ENCODE measurements at regions not wholly inside any gene's neighbourhood (a gene's known extent, or its start where the extent isn't known, plus 50 kb on each side); places are given as distances from the start of the nearest gene placed in this dataset.
"Not testable (repeated sequence)": the region's sequence is repeated elsewhere in the genome, so short reads cannot be mapped to it uniquely, and the experiment has no call there.

GRCh38 chr5:17412760-17413671 lies 85.0 kb upstream of the TAF11L2 start:
- Histone ChIP-seq H3K4me2 (ENCODE audit: low read length) (peak overlapping the region; percentile 51), H3F3A (ENCODE audit: insufficient read depth, low read length) (no peaks in the 10 kb centered on the region), H3K4me1 (ENCODE audit: insufficient read depth, low read length, severe bottlenecking) (peaks cover 13% of the 10 kb centered on the region), H3K4me3 (ENCODE audit: low read depth, low read length, poor library complexity, severe bottlenecking) (peak overlapping the region; percentile 2), H3K36me3 (ENCODE audit: insufficient read depth, low read length) (no peaks in the 10 kb centered on the region), H3K27ac (ENCODE audit: low read depth, low read length, poor library complexity, severe bottlenecking) (no peak overlapping the region), H3K79me2 (ENCODE audit: insufficient read depth, low read length) (no peaks in the 10 kb centered on the region), H3K9ac (ENCODE audit: low read length) (no peak overlapping the region), H4K20me1 (ENCODE audit: insufficient read depth, low read length) (no peaks in the 10 kb centered on the region), H2AFZ (ENCODE audit: low read length) (no peak overlapping the region), H3K9me2 (ENCODE audit: low read depth, low read length) (no peaks in the 10 kb centered on the region), H3K9me3 (ENCODE audit: low read length) (no peaks in the 10 kb centered on the region), H3K27me3 (ENCODE audit: insufficient read depth, low read length) (no peaks in the 10 kb centered on the region)
- TF ChIP-seq CTCF (IDR thresholded peaks at IDR 0.05; ENCODE audit: low read length) (no peak), EZH2 (IDR thresholded peaks at IDR 0.05; ENCODE audit: borderline replicate concordance, low read length) (no peak)

GRCh38 chr5:17413691-17414090 lies 84.3 kb upstream of the TAF11L2 start:
- TF ChIP-seq EZH2 (IDR thresholded peaks at IDR 0.05; ENCODE audit: borderline replicate concordance, low read length), result no peak
- TF ChIP-seq CTCF (IDR thresholded peaks at IDR 0.05; ENCODE audit: low read length), result no peak
- Histone ChIP-seq H4K20me1 (ENCODE audit: insufficient read depth, low read length) (no peaks in the 10 kb centered on the region), H3K9me3 (ENCODE audit: low read length) (no peaks in the 10 kb centered on the region), H2AFZ (ENCODE audit: low read length) (no peak overlapping the region), H3F3A (ENCODE audit: insufficient read depth, low read length) (no peaks in the 10 kb centered on the region), H3K79me2 (ENCODE audit: insufficient read depth, low read length) (no peaks in the 10 kb centered on the region), H3K4me3 (ENCODE audit: low read depth, low read length, poor library complexity, severe bottlenecking) (no peak overlapping the region), H3K27ac (ENCODE audit: low read depth, low read length, poor library complexity, severe bottlenecking) (no peak overlapping the region), H3K4me1 (ENCODE audit: insufficient read depth, low read length, severe bottlenecking) (peaks cover 13% of the 10 kb centered on the region), H3K9ac (ENCODE audit: low read length) (no peak overlapping the region), H3K27me3 (ENCODE audit: insufficient read depth, low read length) (no peaks in the 10 kb centered on the region), H3K4me2 (ENCODE audit: low read length) (peak overlapping the region; percentile 51), H3K9me2 (ENCODE audit: low read depth, low read length) (no peaks in the 10 kb centered on the region), H3K36me3 (ENCODE audit: insufficient read depth, low read length) (no peaks in the 10 kb centered on the region)

GRCh38 chr5:17415321-17415758 lies 82.7 kb upstream of the TAF11L2 start:
- Histone ChIP-seq H3K27ac (ENCODE audit: low read depth, low read length, poor library complexity, severe bottlenecking) (no peak overlapping the region), H3F3A (ENCODE audit: insufficient read depth, low read length) (no peaks in the 10 kb centered on the region), H3K79me2 (ENCODE audit: insufficient read depth, low read length) (no peaks in the 10 kb centered on the region), H3K9me2 (ENCODE audit: low read depth, low read length) (no peaks in the 10 kb centered on the region), H3K27me3 (ENCODE audit: insufficient read depth, low read length) (no peaks in the 10 kb centered on the region), H4K20me1 (ENCODE audit: insufficient read depth, low read length) (no peaks in the 10 kb centered on the region), H3K9ac (ENCODE audit: low read length) (no peak overlapping the region), H3K36me3 (ENCODE audit: insufficient read depth, low read length) (no peaks in the 10 kb centered on the region), H3K4me1 (ENCODE audit: insufficient read depth, low read length, severe bottlenecking) (peaks cover 13% of the 10 kb centered on the region), H3K4me3 (ENCODE audit: low read depth, low read length, poor library complexity, severe bottlenecking) (no peak overlapping the region), H3K9me3 (ENCODE audit: low read length) (no peaks in the 10 kb centered on the region), H2AFZ (ENCODE audit: low read length) (no peak overlapping the region), H3K4me2 (ENCODE audit: low read length) (no peak overlapping the region)
- TF ChIP-seq CTCF (IDR thresholded peaks at IDR 0.05; ENCODE audit: low read length) (no peak), EZH2 (IDR thresholded peaks at IDR 0.05; ENCODE audit: borderline replicate concordance, low read length) (no peak)

GRCh38 chr5:17416374-17416773 lies 81.7 kb upstream of the TAF11L2 start:
- peaks cover 13% of the 10 kb centered on the region for H3K4me1 ChIP-seq (ENCODE audit: insufficient read depth, low read length, severe bottlenecking)
- H3K27me3 ChIP-seq (ENCODE audit: insufficient read depth, low read length); H2AFZ ChIP-seq (ENCODE audit: low read length); H3F3A ChIP-seq (ENCODE audit: insufficient read depth, low read length); H3K79me2 ChIP-seq (ENCODE audit: insufficient read depth, low read length); H3K9me2 ChIP-seq (ENCODE audit: low read depth, low read length); H3K4me3 ChIP-seq (ENCODE audit: low read depth, low read length, poor library complexity, severe bottlenecking); H3K9me3 ChIP-seq (ENCODE audit: low read length); H3K9ac ChIP-seq (ENCODE audit: low read length); H3K27ac ChIP-seq (ENCODE audit: low read depth, low read length, poor library complexity, severe bottlenecking); H4K20me1 ChIP-seq (ENCODE audit: insufficient read depth, low read length); H3K36me3 ChIP-seq (ENCODE audit: insufficient read depth, low read length); H3K4me2 ChIP-seq (ENCODE audit: low read length): not testable (repeated sequence)
